ENCODE measurements at regions not wholly inside any gene's neighbourhood (a gene's known extent, or its start where the extent isn't known, plus 50 kb on each side); places are given as distances from the start of the nearest gene placed in this dataset.

GRCh38 chr11:21630934-21631478 is 561.9 kb upstream of the ANO5 start:
- TF ChIP-seq EZH2 (IDR thresholded peaks at IDR 0.05; ENCODE audit: low read length, missing control alignments) (no peak), CTCF (conservative IDR thresholded peaks at IDR 0.05 in 1 of 2, IDR thresholded peaks at IDR 0.05 in 1 of 2; ENCODE audit: low read depth in 1 of 2, low read length in 2 of 2) (no peak)
